H1 (cell line): ENCODE measurements at regions not wholly inside any gene's neighbourhood (a gene's known extent, or its start where the extent isn't known, plus 50 kb on each side); places are given as distances from the start of the nearest gene placed in this dataset.

Experiments
- CTCF ChIA-PET: fragments of 300-600 bp; sonication (Branson Sonifier 250); formaldehyde crosslinking; loops from one replicate; lab custom pipeline; 2021; ENCODE audit not compliant: partially characterized antibody; lab: Charles Lee
- POLR2A ChIA-PET: fragments of 300-600 bp; sonication (Branson Sonifier 250); formaldehyde crosslinking; loops from one replicate; lab custom pipeline; 2021; ENCODE audit warnings: inconsistent platforms; ENCODE audit not compliant: partially characterized antibody; lab: Charles Lee
- DNase-seq, 2 experiments: peaks; one replicate each; pipeline versions ENCODE4 v3.0.0 to v3.0.0-alpha.2; 2010 to 2022; ENCODE audit warnings: low spot score in 2 of 2, low read depth in 1 of 2, mixed read lengths in 1 of 2
- FAIRE-seq: peaks from 2 replicates; lab custom pipeline; 2011; peaks lifted over from hg19 to GRCh38; lab: Jason Lieb, UNC
- H2AFZ ChIP-seq: 2 replicates; pipeline ENCODE4 v1.8.1; 2012; ENCODE audit warnings: low read length, inconsistent platforms
- H2AK5ac ChIP-seq: 2 replicates; pipeline ENCODE4 v1.6.1; 2013; ENCODE audit warnings: low read depth, low read length
- H2BK120ac ChIP-seq: replicated peaks from 2 replicates; pipeline ENCODE3; 2013; ENCODE audit warnings: low read depth, low read length, inconsistent platforms
- H2BK12ac ChIP-seq: 2 replicates; pipeline ENCODE4 v1.6.1; 2013; ENCODE audit warnings: low read depth, low read length
- H2BK15ac ChIP-seq: 2 replicates; pipeline ENCODE4 v1.6.1; 2013; ENCODE audit warnings: low read length
- H2BK20ac ChIP-seq: 2 replicates; pipeline ENCODE4 v1.6.1; 2013; ENCODE audit warnings: low read length
- H2BK5ac ChIP-seq: 2 replicates; pipeline ENCODE4 v1.6.1; 2013; ENCODE audit warnings: low read depth, low read length
- H3K14ac ChIP-seq: 2 replicates; pipeline ENCODE4 v1.6.1; 2013; ENCODE audit warnings: inconsistent platforms; ENCODE audit not compliant: insufficient read length
- H3K18ac ChIP-seq: 2 replicates; pipeline ENCODE4 v1.6.1; 2013; ENCODE audit warnings: low read length; ENCODE audit errors: extremely low read depth
- H3K23ac ChIP-seq: 2 replicates; pipeline ENCODE4 v1.6.1; 2013; ENCODE audit warnings: inconsistent platforms; ENCODE audit not compliant: insufficient read length
- H3K23me2 ChIP-seq: 2 replicates; pipeline ENCODE4 v1.6.1; 2013; ENCODE audit warnings: low read depth, low read length
- H3K27ac ChIP-seq: 2 replicates; pipeline ENCODE4 v1.6.1; 2011; ENCODE audit warnings: low read depth, low read length, inconsistent platforms
- H3K27me3 ChIP-seq, 4 experiments: replicated peaks in 1 of 4; 1 replicate in 1 of 4; 2 replicates in 3 of 4; pipeline versions ENCODE4 v1.6.1 to v1.8.1; 2011 to 2013; ENCODE audit warnings: low read length in 3 of 4, mild to moderate bottlenecking in 3 of 4, inconsistent platforms in 2 of 4, mixed read lengths in 2 of 4, moderate library complexity in 1 of 4; ENCODE audit not compliant: control insufficient read depth in 3 of 4, insufficient read depth in 3 of 4; ENCODE audit errors: extremely low read depth in 1 of 4
- H3K36me3 ChIP-seq, 4 experiments: 2 replicates each; pipeline versions ENCODE4 v1.6.1 to v1.8.1; 2011 to 2013; ENCODE audit warnings: mild to moderate bottlenecking in 4 of 4, low read length in 3 of 4, moderate library complexity in 2 of 4, control low read depth in 1 of 4, inconsistent platforms in 1 of 4; ENCODE audit not compliant: insufficient read depth in 4 of 4, control insufficient read depth in 2 of 4
- H3K4ac ChIP-seq: replicated peaks from 2 replicates; pipeline ENCODE3; 2013; ENCODE audit warnings: low read length, low read depth, mixed read lengths, inconsistent platforms; ENCODE audit not compliant: insufficient read length
- H3K4me1 ChIP-seq, 4 experiments: replicated peaks in 1 of 4; 1 replicate in 1 of 4; 2 replicates in 3 of 4; pipeline versions ENCODE4 v1.6.1 to v1.8.1; 2011 to 2013; ENCODE audit warnings: low read length in 3 of 4, inconsistent platforms in 2 of 4, mixed read lengths in 1 of 4; ENCODE audit not compliant: insufficient read depth in 4 of 4, control insufficient read depth in 3 of 4
- H3K4me2 ChIP-seq, 2 experiments: 2 replicates each; pipeline versions ENCODE4 v1.6.1 to v1.8.1; 2011 to 2013; ENCODE audit warnings: low read depth in 2 of 2, low read length in 2 of 2, control low read depth in 1 of 2, inconsistent platforms in 1 of 2, mild to moderate bottlenecking in 1 of 2; ENCODE audit not compliant: insufficient read depth in 1 of 2
- H3K4me3 ChIP-seq, 4 experiments: fragments of 200-600, 300-600 bp in 1 of 4; sonication (generic), shearing (Covaris generic), sonication (Bioruptor Twin) in 1 of 4; 2 replicates each; pipeline versions ENCODE4 v1.5.1 to v1.8.1; 2011 to 2016; ENCODE audit warnings: low read length in 4 of 4, low read depth in 3 of 4, control low read depth in 2 of 4, inconsistent platforms in 2 of 4, mild to moderate bottlenecking in 2 of 4, mixed read lengths in 1 of 4, moderate library complexity in 1 of 4; ENCODE audit not compliant: insufficient read depth in 2 of 4; ENCODE audit errors: extremely low read depth in 1 of 4
- H3K56ac ChIP-seq: replicated peaks from 2 replicates; pipeline ENCODE3; 2013; ENCODE audit warnings: low read depth, mild to moderate bottlenecking, mixed read lengths, low read length, inconsistent platforms; ENCODE audit not compliant: insufficient read length
- H3K79me1 ChIP-seq: 2 replicates; pipeline ENCODE4 v1.6.1; 2013; ENCODE audit warnings: low read depth, low read length, control low read depth
- H3K79me2 ChIP-seq, 2 experiments: 2 replicates each; pipeline versions ENCODE4 v1.6.1 to v1.8.1; 2012 to 2013; ENCODE audit warnings: low read length in 2 of 2, mild to moderate bottlenecking in 2 of 2, inconsistent platforms in 1 of 2; ENCODE audit not compliant: insufficient read depth in 2 of 2, control insufficient read depth in 1 of 2
- H3K9ac ChIP-seq, 4 experiments: replicated peaks in 1 of 4; 1 replicate in 1 of 4; 2 replicates in 3 of 4; pipeline versions ENCODE4 v1.6.1 to v1.8.1; 2011 to 2013; ENCODE audit warnings: low read depth in 3 of 4, low read length in 3 of 4, control low read depth in 2 of 4, mild to moderate bottlenecking in 2 of 4, moderate library complexity in 2 of 4, inconsistent platforms in 1 of 4; ENCODE audit errors: extremely low read depth in 1 of 4
- H3K9me3 ChIP-seq, 2 experiments: 2 replicates each; pipeline versions ENCODE4 v1.6.1 to v1.8.1; 2012 to 2013; ENCODE audit warnings: mild to moderate bottlenecking in 2 of 2, moderate library complexity in 2 of 2, control low read depth in 1 of 2, inconsistent platforms in 1 of 2, low read depth in 1 of 2, low read length in 1 of 2, mixed read lengths in 1 of 2; ENCODE audit not compliant: insufficient read depth in 2 of 2
- H4K20me1 ChIP-seq, 2 experiments: replicated peaks in 1 of 2; 2 replicates each; pipeline versions ENCODE3 to v1.8.1; 2011 to 2013; ENCODE audit warnings: inconsistent platforms in 2 of 2, low read length in 2 of 2, mild to moderate bottlenecking in 1 of 2; ENCODE audit not compliant: insufficient read depth in 2 of 2, control insufficient read depth in 1 of 2
- H4K5ac ChIP-seq: 2 replicates; pipeline ENCODE4 v1.6.1; 2013; ENCODE audit warnings: low read length, low read depth, mixed read lengths, inconsistent platforms; ENCODE audit not compliant: insufficient read length
- H4K8ac ChIP-seq: 2 replicates; pipeline ENCODE4 v1.8.0; 2013; ENCODE audit warnings: mild to moderate bottlenecking, moderate library complexity, low read length, inconsistent platforms; ENCODE audit not compliant: insufficient read depth; ENCODE audit errors: extremely low read depth
- H4K91ac ChIP-seq: replicated peaks from 2 replicates; pipeline ENCODE3; 2013; ENCODE audit warnings: low read length, mixed read lengths, inconsistent platforms; ENCODE audit not compliant: insufficient read length
- CREB1 ChIP-seq: IDR thresholded peaks from 2 replicates; pipeline ENCODE4 v1.6.1; 2012; ENCODE audit warnings: inconsistent platforms
- EGR1 ChIP-seq: IDR thresholded peaks from 2 replicates; pipeline ENCODE4 v1.6.1; 2011; ENCODE audit warnings: low read depth, low read length, borderline replicate concordance
- EZH2 ChIP-seq: fragments of 200-600 bp; sonication (generic); IDR thresholded peaks from 2 replicates; pipeline ENCODE4 v1.7.1; 2012; ENCODE audit warnings: low read depth, mild to moderate bottlenecking, moderate library complexity, low read length, inconsistent platforms; ENCODE audit not compliant: severe bottlenecking
- FOSL1 ChIP-seq: IDR thresholded peaks from 2 replicates; pipeline ENCODE4 v1.6.1; 2011; ENCODE audit warnings: mild to moderate bottlenecking, low read depth, low read length, moderate library complexity; ENCODE audit not compliant: insufficient read depth
- KDM5A ChIP-seq: fragments of 200-600 bp; IDR thresholded peaks from 2 replicates; pipeline ENCODE4 v1.7.1; 2012; ENCODE audit warnings: mild to moderate bottlenecking, low read length, inconsistent platforms, mixed read lengths
- PHF8 ChIP-seq: fragments of 200-600 bp; sonication (generic); conservative IDR thresholded peaks from 2 replicates; pipeline ENCODE4 v1.7.1; 2012; ENCODE audit warnings: low read depth, mild to moderate bottlenecking, inconsistent platforms, low read length, moderate library complexity
- SAP30 ChIP-seq: fragments of 300-600 bp; sonication (generic); IDR thresholded peaks from 2 replicates; pipeline ENCODE4 v1.7.1; 2012; ENCODE audit warnings: low read length, moderate library complexity, mild to moderate bottlenecking, inconsistent platforms; ENCODE audit not compliant: insufficient read depth, insufficient replicate concordance
- SIRT6 ChIP-seq: IDR thresholded peaks from one replicate; pipeline ENCODE4 v1.7.1; 2012; ENCODE audit warnings: low read length, inconsistent platforms
- SP2 ChIP-seq: IDR thresholded peaks from 2 replicates; pipeline ENCODE4 v1.6.1; 2012; ENCODE audit warnings: mild to moderate bottlenecking, low read length, inconsistent platforms
- SP4 ChIP-seq: IDR thresholded peaks from 2 replicates; pipeline ENCODE4 v1.6.1; 2012; ENCODE audit warnings: low read length, inconsistent platforms
- TAF1 ChIP-seq: IDR thresholded peaks from 2 replicates; pipeline ENCODE4 v1.6.1; 2011; ENCODE audit warnings: mild to moderate bottlenecking, low read depth, low read length
- TAF7 ChIP-seq: optimal IDR thresholded peaks from 2 replicates; pipeline ENCODE3; 2011; ENCODE audit warnings: low read depth, mild to moderate bottlenecking, inconsistent platforms, low read length, moderate library complexity, borderline replicate concordance
- TCF12 ChIP-seq: IDR thresholded peaks from 2 replicates; pipeline ENCODE4 v1.6.1; 2011; ENCODE audit warnings: low read depth, mild to moderate bottlenecking, low read length
- TEAD4 ChIP-seq: IDR thresholded peaks from 2 replicates; pipeline ENCODE4 v1.6.1; 2012; ENCODE audit warnings: low read depth, low read length, inconsistent platforms, mixed read lengths
- WGBS, 2 experiments: shearing (Covaris generic) in 1 of 2; methylation state at CpG; one replicate each; pipeline versions ENCODE4 v1.1.6 to v1.1.7; 2013 to 2015; ENCODE audit warnings: low lambda C conversion rate in 2 of 2, mixed read lengths in 2 of 2, inconsistent platforms in 1 of 2, low coverage in 1 of 2, missing lambda C conversion rate in 1 of 2; ENCODE audit not compliant: insufficient replicate concordance in 2 of 2, insufficient coverage in 1 of 2, insufficient read length in 1 of 2; ENCODE audit errors: extremely low coverage in 1 of 2, missing lambda C conversion rate in 1 of 2; 5-methylcytosine and 5-hydroxymethylcytosine counted together

DNA sequence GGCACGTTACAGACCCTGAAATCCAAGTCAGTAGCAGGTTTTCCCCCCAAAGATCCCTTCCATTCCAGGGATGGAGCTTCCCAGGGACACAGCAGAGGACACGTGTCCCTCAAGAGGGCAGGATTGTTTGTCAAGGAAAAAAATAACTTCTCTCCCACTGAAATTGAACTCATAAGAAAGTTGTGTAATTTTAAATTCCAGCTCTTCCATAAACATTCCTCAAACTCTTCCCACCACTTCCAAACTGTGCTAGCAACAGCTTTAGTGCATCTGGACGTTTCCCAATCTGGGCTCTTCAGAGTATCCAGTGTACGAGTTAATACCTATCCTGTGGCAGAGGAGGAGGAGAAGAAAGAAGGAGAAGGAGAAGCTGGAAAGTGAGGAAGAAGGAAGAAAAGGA lies 79.6 kb downstream of the PSMG1 start:
- Histone ChIP-seq H2BK12ac (no peak overlapping the region), H3K27me3 (no peaks in the 10 kb centered on the region), H3K56ac (no peak overlapping the region), H2BK120ac (no peak overlapping the region), H3K36me3 (no peaks in the 10 kb centered on the region), H3K27ac (no peak overlapping the region), H3K4me1 (peaks cover 0 to 2% (median 0%) of the 10 kb centered on the region in 4 experiments; a peak in 1 of 7 replicates), H2BK5ac (no peak overlapping the region), H3K4ac (no peak overlapping the region), H3K9me3 (no peaks in the 10 kb centered on the region), H3K4me2 (no peak overlapping the region), H2AFZ (no peak overlapping the region), H2AK5ac (no peak overlapping the region), H3K14ac (no peak overlapping the region), H3K79me2 (no peaks in the 10 kb centered on the region), H3K18ac (no peak overlapping the region), H3K79me1 (no peaks in the 10 kb centered on the region), H3K23me2 (no peaks in the 10 kb centered on the region; the same call in 1 of the 2 replicates), H3K23ac (no peak overlapping the region), H2BK15ac (no peak overlapping the region), H3K4me3 (no peak overlapping the region), H2BK20ac (no peak overlapping the region), H4K5ac (no peak overlapping the region), H4K20me1 (no peaks in the 10 kb centered on the region), H3K9ac (no peak overlapping the region), H4K91ac (no peak overlapping the region)
- 74% methylated on average over 4 of the region's 4 CpGs; no CpG with 5 or more reads in 1 of the 2 experiments for WGBS, 2 experiments
- FAIRE-seq = no peak
- POLR2A ChIA-PET = interaction anchor here (0.6 to 1.2 kb wide), 2 partner anchors 12 to 13 kb away, joined by 3 read pairs; no protein-coding TSS in a partner anchor
- DNase-seq = no peak
- TF ChIP-seq PHF8 (no peak), CREB1 (no peak), SIRT6 (no peak), TAF7 (no peak), SP2 (no peak), TEAD4 (no peak), FOSL1 (no peak), EZH2 (no peak), KDM5A (no peak), TCF12 (no peak), SP4 (no peak), TAF1 (no peak), EGR1 (no peak), SAP30 (no peak)
- TF ChIP-seq, all 59 proteins: peak for 0
- H4K8ac ChIP-seq = no peak overlapping the region
- CTCF ChIA-PET = interaction anchor here (0.6 to 1.9 kb wide), 2 partner anchors 22 to 441 kb away, joined by 4 to 6 read pairs; no protein-coding TSS in a partner anchor
